ENCODE measurements at regions not wholly inside any gene's neighbourhood (a gene's known extent, or its start where the extent isn't known, plus 50 kb on each side); places are given as distances from the start of the nearest gene placed in this dataset.

DNA sequence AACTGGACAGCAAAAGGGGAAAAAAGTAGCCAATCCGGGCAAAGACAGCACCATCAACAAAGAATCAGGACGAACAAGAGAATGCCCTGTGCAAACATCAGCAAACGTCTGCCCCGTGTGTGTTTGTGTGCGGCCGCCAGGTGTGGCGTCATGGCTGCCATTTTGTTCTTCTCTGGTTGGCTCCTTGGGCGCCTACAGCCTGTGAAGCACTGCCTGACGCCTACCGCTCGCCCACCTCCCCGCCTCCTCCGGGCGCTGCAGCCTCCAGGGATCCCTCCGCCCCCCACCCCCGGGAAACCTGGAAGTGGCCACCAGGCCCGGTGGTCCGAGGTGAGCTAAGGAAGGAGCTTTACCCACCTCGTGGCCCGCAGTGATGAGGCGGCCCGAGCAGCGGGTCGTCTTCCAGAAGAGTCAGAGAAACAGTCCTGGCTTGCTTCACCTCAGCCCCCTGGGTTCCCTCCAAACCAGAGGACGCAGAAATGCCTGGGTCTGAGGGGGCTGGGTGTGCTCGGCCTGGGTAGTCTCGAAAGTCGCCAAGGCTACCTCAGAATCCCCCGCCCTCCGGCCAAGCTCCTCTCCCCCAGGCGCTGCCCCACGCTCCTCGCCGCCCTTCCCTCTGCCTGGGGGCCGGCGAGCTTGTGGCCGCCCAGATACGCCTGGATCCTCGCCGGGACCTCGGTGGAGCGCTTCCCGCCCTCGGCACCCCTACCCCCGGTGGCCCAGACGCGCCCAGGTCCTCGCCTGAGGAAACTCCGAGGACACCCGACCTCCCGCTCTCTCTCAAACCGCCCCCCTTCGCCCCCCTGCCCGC, 61.8 kb upstream of the IL6 start:
- H3K23ac ChIP-seq (ENCODE audit: low read length) = no peak overlapping the region
- H3K27ac ChIP-seq (ENCODE audit: low read depth, low read length) = no peak overlapping the region
- no peak for DNase-seq
- no peaks in the 10 kb centered on the region for H3K9me3 ChIP-seq (ENCODE audit: insufficient read depth, low read depth, low read length)
- H4K8ac ChIP-seq (ENCODE audit: low read depth, low read length) = no peak overlapping the region
- H3K4me1 ChIP-seq (ENCODE audit: control insufficient read depth in 1 of 2, insufficient read depth in 2 of 2, low read length in 2 of 2) = peaks cover 8 to 11% of the 10 kb centered on the region in 2 experiments
- peaks cover 2% of the 10 kb centered on the region for H3K79me1 ChIP-seq (ENCODE audit: low read length)
- H2BK12ac ChIP-seq (ENCODE audit: low read length) = peak overlapping the region; percentile 3
- H3K27me3 ChIP-seq (ENCODE audit: insufficient read depth, low read length) = no peaks in the 10 kb centered on the region
- no peak overlapping the region for H4K91ac ChIP-seq (ENCODE audit: low read depth, low read length)
- H3K36me3 ChIP-seq (ENCODE audit: control insufficient read depth in 1 of 2, insufficient read depth in 2 of 2, low read length in 2 of 2) = no peaks in the 10 kb centered on the region
- no peak overlapping the region for H4K12ac ChIP-seq (ENCODE audit: low read depth, low read length)
- no peak overlapping the region for H2BK5ac ChIP-seq (ENCODE audit: low read depth, low read length, poor library complexity)
- H3K4me2 ChIP-seq (ENCODE audit: low read length) = no peak overlapping the region
- no CpG with 5 or more reads among the region's 54 CpGs for WGBS (ENCODE audit: extremely low coverage, insufficient coverage, insufficient read length)
- no peak overlapping the region for H3K9ac ChIP-seq (ENCODE audit: low read length)
- H2BK120ac ChIP-seq (ENCODE audit: insufficient read depth, low read length, poor library complexity) = no peak overlapping the region
- no peaks in the 10 kb centered on the region for H3K79me2 ChIP-seq (ENCODE audit: control insufficient read depth, insufficient read depth, low read length, poor library complexity)
- H3K4me3 ChIP-seq (ENCODE audit: low read depth, low read length) = no peak overlapping the region
- H3K14ac ChIP-seq (ENCODE audit: low read length) = peak overlapping the region; percentile 14
- H3K4ac ChIP-seq (ENCODE audit: low read depth, low read length) = no peak overlapping the region
- H3K18ac ChIP-seq (ENCODE audit: low read length) = no peak overlapping the region
- peak overlapping the region; percentile 18 for H2AK5ac ChIP-seq (ENCODE audit: low read length)
- no peak overlapping the region for H2AFZ ChIP-seq (ENCODE audit: insufficient read depth, low read length, poor library complexity)

DNA sequence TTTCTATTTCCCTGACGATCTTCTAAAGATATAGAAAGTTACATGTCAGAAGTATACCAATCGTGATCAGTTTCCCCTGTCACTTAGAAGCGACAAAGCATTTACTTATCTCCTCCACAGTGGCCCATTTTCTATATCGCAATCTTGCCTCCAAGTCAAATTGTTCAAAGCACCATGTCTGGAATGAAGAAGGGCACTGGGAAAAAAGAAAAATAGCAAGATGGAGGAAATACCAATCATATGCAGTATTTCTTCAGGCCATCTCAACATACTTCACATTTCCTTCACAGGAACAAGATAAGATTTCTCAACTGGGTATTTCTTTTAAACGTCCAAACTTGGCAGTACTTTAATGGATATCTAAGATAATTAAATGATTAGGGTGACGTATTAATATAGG, 63.3 kb upstream of the IL6 start:
- Histone ChIP-seq H3K79me2 (ENCODE audit: control insufficient read depth, insufficient read depth, low read length, poor library complexity) (no peaks in the 10 kb centered on the region), H3K18ac (ENCODE audit: low read length) (no peak overlapping the region), H2BK120ac (ENCODE audit: insufficient read depth, low read length, poor library complexity) (no peak overlapping the region), H3K36me3 (ENCODE audit: control insufficient read depth in 1 of 2, insufficient read depth in 2 of 2, low read length in 2 of 2) (no peaks in the 10 kb centered on the region), H3K9me3 (ENCODE audit: insufficient read depth, low read depth, low read length) (no peaks in the 10 kb centered on the region), H3K27me3 (ENCODE audit: insufficient read depth, low read length) (no peaks in the 10 kb centered on the region), H4K91ac (ENCODE audit: low read depth, low read length) (no peak overlapping the region), H2BK12ac (ENCODE audit: low read length) (no peak overlapping the region), H3K14ac (ENCODE audit: low read length) (no peak overlapping the region), H3K23ac (ENCODE audit: low read length) (no peak overlapping the region), H2AK5ac (ENCODE audit: low read length) (no peak overlapping the region), H3K4me2 (ENCODE audit: low read length) (no peak overlapping the region), H4K12ac (ENCODE audit: low read depth, low read length) (no peak overlapping the region), H3K4me1 (ENCODE audit: control insufficient read depth in 1 of 2, insufficient read depth in 2 of 2, low read length in 2 of 2) (peaks cover 2 to 7% of the 10 kb centered on the region in 2 experiments), H4K8ac (ENCODE audit: low read depth, low read length) (no peak overlapping the region), H3K4me3 (ENCODE audit: low read depth, low read length) (no peak overlapping the region), H2AFZ (ENCODE audit: insufficient read depth, low read length, poor library complexity) (no peak overlapping the region), H3K4ac (ENCODE audit: low read depth, low read length) (no peak overlapping the region), H3K9ac (ENCODE audit: low read length) (no peak overlapping the region), H3K27ac (ENCODE audit: low read depth, low read length) (no peak overlapping the region), H3K79me1 (ENCODE audit: low read length) (peaks cover 2% of the 10 kb centered on the region), H2BK5ac (ENCODE audit: low read depth, low read length, poor library complexity) (no peak overlapping the region)
- peak; percentile 73 to 94 for DNase-seq
- no CpG with 5 or more reads among the region's 6 CpGs for WGBS (ENCODE audit: extremely low coverage, insufficient coverage, insufficient read length)

DNA sequence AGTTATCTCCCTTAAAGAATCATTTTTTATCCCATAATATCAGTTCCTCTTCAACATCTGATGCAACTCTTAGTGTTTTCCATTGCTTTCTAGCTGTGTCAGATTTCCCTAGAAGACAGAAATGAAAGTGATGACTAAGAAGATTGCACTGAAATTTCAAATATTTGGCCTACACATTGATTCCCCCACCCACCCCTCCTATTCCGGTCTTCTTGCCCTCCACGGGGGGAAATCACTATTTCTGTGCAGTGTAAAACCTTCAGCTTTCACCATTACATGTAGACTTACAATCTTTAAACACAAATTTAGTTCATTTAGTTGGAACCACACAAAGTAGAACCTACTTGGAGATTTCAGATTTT, 63.7 kb upstream of the IL6 start:
- H3K79me1 ChIP-seq (ENCODE audit: low read length) = peaks cover 2% of the 10 kb centered on the region
- DNase-seq = peak; percentile 58 to 82
- H3K14ac ChIP-seq (ENCODE audit: low read length) = no peak overlapping the region
- peaks cover under 1 to 6% of the 10 kb centered on the region in 2 experiments for H3K4me1 ChIP-seq (ENCODE audit: control insufficient read depth in 1 of 2, insufficient read depth in 2 of 2, low read length in 2 of 2)
- H2AFZ ChIP-seq (ENCODE audit: insufficient read depth, low read length, poor library complexity) = no peak overlapping the region
- H2BK12ac ChIP-seq (ENCODE audit: low read length) = no peak overlapping the region
- no peak overlapping the region for H3K23ac ChIP-seq (ENCODE audit: low read length)
- H3K79me2 ChIP-seq (ENCODE audit: control insufficient read depth, insufficient read depth, low read length, poor library complexity) = no peaks in the 10 kb centered on the region
- no peak overlapping the region for H4K91ac ChIP-seq (ENCODE audit: low read depth, low read length)
- H2AK5ac ChIP-seq (ENCODE audit: low read length) = no peak overlapping the region
- H3K4me2 ChIP-seq (ENCODE audit: low read length) = no peak overlapping the region
- no peak overlapping the region for H3K4ac ChIP-seq (ENCODE audit: low read depth, low read length)
- no peaks in the 10 kb centered on the region for H3K27me3 ChIP-seq (ENCODE audit: insufficient read depth, low read length)
- no peak overlapping the region for H3K18ac ChIP-seq (ENCODE audit: low read length)
- no peak overlapping the region for H2BK120ac ChIP-seq (ENCODE audit: insufficient read depth, low read length, poor library complexity)
- H3K9me3 ChIP-seq (ENCODE audit: insufficient read depth, low read depth, low read length) = no peaks in the 10 kb centered on the region
- no peaks in the 10 kb centered on the region for H3K36me3 ChIP-seq (ENCODE audit: control insufficient read depth in 1 of 2, insufficient read depth in 2 of 2, low read length in 2 of 2)
- H4K8ac ChIP-seq (ENCODE audit: low read depth, low read length) = no peak overlapping the region
- no peak overlapping the region for H4K12ac ChIP-seq (ENCODE audit: low read depth, low read length)
- no peak overlapping the region for H3K4me3 ChIP-seq (ENCODE audit: low read depth, low read length)
- no peak overlapping the region for H2BK5ac ChIP-seq (ENCODE audit: low read depth, low read length, poor library complexity)
- no CpG with 5 or more reads among the region's 2 CpGs for WGBS (ENCODE audit: extremely low coverage, insufficient coverage, insufficient read length)
- H3K9ac ChIP-seq (ENCODE audit: low read length) = no peak overlapping the region
- no peak overlapping the region for H3K27ac ChIP-seq (ENCODE audit: low read depth, low read length)

DNA sequence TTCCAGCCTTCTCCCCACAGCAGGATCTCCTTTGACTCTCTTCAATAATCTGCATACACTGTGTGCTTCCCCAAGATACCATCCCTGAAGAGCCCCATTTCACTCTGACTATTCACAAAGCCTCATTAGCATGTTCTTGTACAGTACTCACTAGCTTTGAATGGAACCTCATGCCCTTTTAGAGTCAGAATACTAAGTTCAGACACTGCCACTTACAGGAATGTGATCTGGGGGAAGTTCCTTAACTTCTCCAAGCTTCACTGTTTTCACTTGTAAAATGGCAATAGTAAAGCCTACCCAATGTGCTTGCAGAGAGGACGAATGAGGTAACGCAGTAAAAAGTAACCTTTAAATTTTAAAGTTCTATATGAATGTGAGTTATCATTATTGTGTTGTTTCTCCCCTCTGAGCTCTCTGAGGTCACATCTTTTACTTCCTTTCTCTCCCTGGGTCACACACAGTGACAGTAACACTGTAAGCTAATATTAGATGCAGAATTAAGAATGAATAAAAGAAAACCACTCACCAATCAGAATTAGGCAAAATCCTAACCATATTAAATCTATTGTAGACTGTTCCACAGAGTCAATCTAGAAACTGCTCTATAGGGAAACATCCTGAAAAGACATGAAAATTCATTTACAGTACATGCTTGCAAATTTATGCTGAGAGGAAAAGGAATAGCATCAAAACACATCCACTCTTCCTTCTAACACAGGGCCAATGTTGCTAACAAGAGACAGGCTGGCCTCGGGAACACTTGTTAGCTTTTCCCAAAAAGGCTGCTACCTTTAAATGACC, 64.2 kb upstream of the IL6 start:
- Histone ChIP-seq H3K18ac (ENCODE audit: low read length) (no peak overlapping the region), H3K79me2 (ENCODE audit: control insufficient read depth, insufficient read depth, low read length, poor library complexity) (no peaks in the 10 kb centered on the region), H3K4me1 (ENCODE audit: control insufficient read depth in 1 of 2, insufficient read depth in 2 of 2, low read length in 2 of 2) (peaks cover 0 to 3% of the 10 kb centered on the region in 2 experiments), H3K9me3 (ENCODE audit: insufficient read depth, low read depth, low read length) (no peaks in the 10 kb centered on the region), H3K79me1 (ENCODE audit: low read length) (peaks cover 2% of the 10 kb centered on the region), H2BK120ac (ENCODE audit: insufficient read depth, low read length, poor library complexity) (no peak overlapping the region), H3K14ac (ENCODE audit: low read length) (no peak overlapping the region), H3K4ac (ENCODE audit: low read depth, low read length) (no peak overlapping the region), H4K8ac (ENCODE audit: low read depth, low read length) (no peak overlapping the region), H2BK12ac (ENCODE audit: low read length) (no peak overlapping the region), H2BK5ac (ENCODE audit: low read depth, low read length, poor library complexity) (no peak overlapping the region), H3K36me3 (ENCODE audit: control insufficient read depth in 1 of 2, insufficient read depth in 2 of 2, low read length in 2 of 2) (no peaks in the 10 kb centered on the region), H3K23ac (ENCODE audit: low read length) (no peak overlapping the region), H3K4me3 (ENCODE audit: low read depth, low read length) (no peak overlapping the region), H2AK5ac (ENCODE audit: low read length) (no peak overlapping the region), H3K9ac (ENCODE audit: low read length) (no peak overlapping the region), H3K4me2 (ENCODE audit: low read length) (no peak overlapping the region), H3K27ac (ENCODE audit: low read depth, low read length) (no peak overlapping the region), H3K27me3 (ENCODE audit: insufficient read depth, low read length) (no peaks in the 10 kb centered on the region), H4K12ac (ENCODE audit: low read depth, low read length) (no peak overlapping the region), H4K91ac (ENCODE audit: low read depth, low read length) (no peak overlapping the region), H2AFZ (ENCODE audit: insufficient read depth, low read length, poor library complexity) (no peak overlapping the region)
- DNase-seq = no peak
- no CpG with 5 or more reads among the region's 3 CpGs for WGBS (ENCODE audit: extremely low coverage, insufficient coverage, insufficient read length)

All from trophoblast cell (in vitro differentiated cells and primary cell).